ENCODE measurements at regions not wholly inside any gene's neighbourhood (a gene's known extent, or its start where the extent isn't known, plus 50 kb on each side); places are given as distances from the start of the nearest gene placed in this dataset.

DNA sequence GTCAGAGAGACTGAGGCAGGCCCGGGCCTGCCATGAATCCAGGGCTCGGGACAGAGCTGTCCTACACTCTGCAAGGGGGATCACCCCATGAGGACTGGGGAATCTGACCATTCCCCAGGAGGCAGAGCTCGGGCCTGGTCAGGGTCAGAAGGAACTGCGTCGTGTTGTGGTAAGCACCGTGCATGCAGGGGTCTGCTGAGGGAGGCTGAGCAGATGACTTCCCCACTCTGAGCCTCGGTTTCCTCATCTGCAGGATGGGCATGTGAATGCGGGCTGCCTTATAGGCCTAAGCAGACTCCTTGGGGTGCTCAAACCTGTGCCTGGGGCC is 61.6 kb upstream of the IQSEC1 start:
- TF ChIP-seq, protein P1, sequence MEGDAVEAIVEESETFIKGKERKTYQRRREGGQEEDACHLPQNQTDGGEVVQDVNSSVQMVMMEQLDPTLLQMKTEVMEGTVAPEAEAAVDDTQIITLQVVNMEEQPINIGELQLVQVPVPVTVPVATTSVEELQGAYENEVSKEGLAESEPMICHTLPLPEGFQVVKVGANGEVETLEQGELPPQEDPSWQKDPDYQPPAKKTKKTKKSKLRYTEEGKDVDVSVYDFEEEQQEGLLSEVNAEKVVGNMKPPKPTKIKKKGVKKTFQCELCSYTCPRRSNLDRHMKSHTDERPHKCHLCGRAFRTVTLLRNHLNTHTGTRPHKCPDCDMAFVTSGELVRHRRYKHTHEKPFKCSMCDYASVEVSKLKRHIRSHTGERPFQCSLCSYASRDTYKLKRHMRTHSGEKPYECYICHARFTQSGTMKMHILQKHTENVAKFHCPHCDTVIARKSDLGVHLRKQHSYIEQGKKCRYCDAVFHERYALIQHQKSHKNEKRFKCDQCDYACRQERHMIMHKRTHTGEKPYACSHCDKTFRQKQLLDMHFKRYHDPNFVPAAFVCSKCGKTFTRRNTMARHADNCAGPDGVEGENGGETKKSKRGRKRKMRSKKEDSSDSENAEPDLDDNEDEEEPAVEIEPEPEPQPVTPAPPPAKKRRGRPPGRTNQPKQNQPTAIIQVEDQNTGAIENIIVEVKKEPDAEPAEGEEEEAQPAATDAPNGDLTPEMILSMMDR (IDR thresholded peaks at IDR 0.05; ENCODE audit: low read depth, low read length) = no peak
- no peak for TF ChIP-seq POLR2A (IDR thresholded peaks at IDR 0.05; ENCODE audit: extremely low read depth, insufficient read length)
- no peak for TF ChIP-seq MYC (IDR thresholded peaks at IDR 0.05; ENCODE audit: low read depth, low read length)

All from NB4 (cell line).